Karpas-422 (cell line): ENCODE measurements at regions not wholly inside any gene's neighbourhood (a gene's known extent, or its start where the extent isn't known, plus 50 kb on each side); places are given as distances from the start of the nearest gene placed in this dataset.

Experiments
- DNase-seq: peaks from one replicate; pipeline ENCODE4 v3.0.0-alpha.2; 2015
- H2AFZ ChIP-seq: fragments of 200-600 bp; sonication (generic); 2 replicates; pipeline ENCODE4 v1.6.1; 2014; ENCODE audit warnings: antibody characterized with exemption, low read length, mixed read lengths
- H3K27ac ChIP-seq: fragments of 200-600 bp; sonication (generic); 2 replicates; pipeline ENCODE4 v1.5.1; 2014; ENCODE audit warnings: mild to moderate bottlenecking, low read length, moderate library complexity
- H3K27me3 ChIP-seq: fragments of 200-600 bp; sonication (generic); 2 replicates; pipeline ENCODE4 v1.6.1; 2014; ENCODE audit warnings: low read length, mixed read lengths
- H3K36me3 ChIP-seq: fragments of 200-600 bp; sonication (generic); 2 replicates; pipeline ENCODE4 v1.6.1; 2014; ENCODE audit warnings: low read length, mixed read lengths; ENCODE audit not compliant: insufficient read depth
- H3K4me1 ChIP-seq: fragments of 200-600 bp; sonication (generic); 2 replicates; pipeline ENCODE4 v1.6.1; 2014; ENCODE audit warnings: mild to moderate bottlenecking, low read length, mixed read lengths
- H3K4me2 ChIP-seq: fragments of 200-600 bp; sonication (generic); 2 replicates; pipeline ENCODE4 v1.6.1; 2014; ENCODE audit warnings: low read length, low read depth, mild to moderate bottlenecking; ENCODE audit not compliant: poor library complexity, severe bottlenecking
- H3K4me3 ChIP-seq: fragments of 200-600 bp; sonication (generic); 2 replicates; pipeline ENCODE4 v1.5.1; 2014; ENCODE audit warnings: mild to moderate bottlenecking, antibody characterized with exemption, low read length, mixed read lengths
- H3K79me2 ChIP-seq: fragments of 200-600 bp; sonication (generic); 2 replicates; pipeline ENCODE4 v1.6.1; 2014; ENCODE audit warnings: mild to moderate bottlenecking, low read length, mixed read lengths
- H3K9ac ChIP-seq: fragments of 200-600 bp; sonication (generic); 2 replicates; pipeline ENCODE4 v1.6.0; 2014; ENCODE audit warnings: low read length
- H3K9me2 ChIP-seq: fragments of 200-600 bp; sonication (generic), shearing (Covaris generic); replicated peaks from 2 replicates; pipeline ENCODE4 v1.6.0; 2014; ENCODE audit warnings: mild to moderate bottlenecking, low read length, moderate library complexity; ENCODE audit not compliant: insufficient read depth
- H3K9me3 ChIP-seq: fragments of 300-700, 200-600 bp; sonication (generic); 2 replicates; pipeline ENCODE4 v1.6.1; 2014; ENCODE audit warnings: low read length, mixed read lengths
- H4K20me1 ChIP-seq: fragments of 200-600 bp; sonication (generic); 2 replicates; pipeline ENCODE4 v1.6.1; 2014; ENCODE audit warnings: mild to moderate bottlenecking, antibody characterized with exemption, low read length, low read depth; ENCODE audit not compliant: insufficient read depth

DNA sequence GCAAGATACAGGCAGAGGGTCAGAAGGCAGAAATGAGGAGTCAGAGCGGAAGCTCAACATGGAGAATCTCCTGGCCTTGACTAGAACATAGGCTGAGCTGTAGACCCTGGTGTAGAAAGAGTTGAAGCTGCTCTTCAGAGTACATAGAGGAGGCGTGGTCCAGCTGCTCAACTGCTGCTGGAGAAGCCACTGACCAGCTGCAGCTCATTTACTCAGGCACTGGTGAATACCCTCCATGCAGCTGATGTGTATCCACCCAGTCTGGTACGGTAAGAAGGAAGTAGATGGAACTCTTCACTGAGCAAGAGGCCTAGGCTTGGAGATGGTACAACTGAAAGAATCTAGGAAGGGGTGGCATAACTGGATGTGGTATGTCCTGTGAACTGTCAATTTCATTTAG, 148.8 kb upstream of the DHRS4 start:
- H3K9ac ChIP-seq = no peak overlapping the region
- no peak overlapping the region for H3K4me2 ChIP-seq
- H3K27me3 ChIP-seq = no peaks in the 10 kb centered on the region
- H2AFZ ChIP-seq = no peak overlapping the region
- H3K9me3 ChIP-seq = no peaks in the 10 kb centered on the region
- H3K79me2 ChIP-seq = no peaks in the 10 kb centered on the region
- H3K9me2 ChIP-seq = no peaks in the 10 kb centered on the region
- H3K4me1 ChIP-seq = no peaks in the 10 kb centered on the region
- no peak for DNase-seq
- H3K4me3 ChIP-seq = no peak overlapping the region
- no peaks in the 10 kb centered on the region for H4K20me1 ChIP-seq
- no peak overlapping the region for H3K27ac ChIP-seq
- H3K36me3 ChIP-seq = no peaks in the 10 kb centered on the region

GRCh38 chr14:23805761-23806160, 147.8 kb upstream of the DHRS4 start:
- Histone ChIP-seq H3K4me2 (no peak overlapping the region), H3K9me2 (no peaks in the 10 kb centered on the region), H3K27me3 (no peaks in the 10 kb centered on the region), H3K9ac (no peak overlapping the region), H3K27ac (no peak overlapping the region), H3K36me3 (no peaks in the 10 kb centered on the region), H4K20me1 (no peaks in the 10 kb centered on the region), H3K79me2 (no peaks in the 10 kb centered on the region), H3K9me3 (no peaks in the 10 kb centered on the region), H2AFZ (no peak overlapping the region), H3K4me3 (no peak overlapping the region), H3K4me1 (no peaks in the 10 kb centered on the region)
- no peak for DNase-seq

GRCh38 chr14:23814527-23815256, 138.9 kb upstream of the DHRS4 start:
- no peak overlapping the region for H3K9ac ChIP-seq
- H3K4me2 ChIP-seq = no peak overlapping the region
- no peak overlapping the region for H3K4me3 ChIP-seq
- H3K4me1 ChIP-seq = no peaks in the 10 kb centered on the region
- no peak for DNase-seq
- no peaks in the 10 kb centered on the region for H3K79me2 ChIP-seq
- H4K20me1 ChIP-seq = no peaks in the 10 kb centered on the region
- no peaks in the 10 kb centered on the region for H3K36me3 ChIP-seq
- H3K27me3 ChIP-seq = 0 out of 2 replicates have a peak, but pooled peaks cover 3% of the 10 kb centered on the region
- no peak overlapping the region for H3K27ac ChIP-seq
- H2AFZ ChIP-seq = no peak overlapping the region
- H3K9me3 ChIP-seq = no peaks in the 10 kb centered on the region
- H3K9me2 ChIP-seq = no peaks in the 10 kb centered on the region

DNA sequence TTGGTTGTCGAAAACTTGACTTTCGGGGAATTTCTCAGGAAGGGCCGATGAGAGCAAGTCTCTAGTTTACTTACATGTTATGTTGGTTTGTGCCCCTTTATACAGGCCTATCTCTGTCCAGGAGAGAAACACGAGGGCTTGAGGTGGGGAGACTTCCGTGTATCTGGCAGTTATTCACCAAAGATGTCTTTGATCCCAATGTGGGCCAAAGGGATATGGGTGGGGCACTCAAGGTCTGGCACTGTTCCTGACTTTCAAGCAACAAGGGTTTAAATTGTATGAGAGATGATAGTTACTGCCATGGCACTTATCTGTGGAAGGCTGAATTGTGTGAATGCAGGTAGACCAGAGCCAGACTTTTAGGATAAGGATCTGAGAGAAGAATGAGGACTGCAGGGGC, 137.2 kb upstream of the DHRS4 start:
- no peaks in the 10 kb centered on the region for H3K9me3 ChIP-seq
- no peak overlapping the region for H3K4me3 ChIP-seq
- H3K4me1 ChIP-seq = no peaks in the 10 kb centered on the region
- no peaks in the 10 kb centered on the region for H3K36me3 ChIP-seq
- H3K79me2 ChIP-seq = no peaks in the 10 kb centered on the region
- H3K9me2 ChIP-seq = no peaks in the 10 kb centered on the region
- H3K9ac ChIP-seq = no peak overlapping the region
- DNase-seq = no peak
- 0 out of 2 replicates have a peak, but pooled peaks cover 1% of the 10 kb centered on the region for H3K27me3 ChIP-seq
- no peaks in the 10 kb centered on the region for H4K20me1 ChIP-seq
- H3K27ac ChIP-seq = no peak overlapping the region
- H2AFZ ChIP-seq = no peak overlapping the region
- no peak overlapping the region for H3K4me2 ChIP-seq

DNA sequence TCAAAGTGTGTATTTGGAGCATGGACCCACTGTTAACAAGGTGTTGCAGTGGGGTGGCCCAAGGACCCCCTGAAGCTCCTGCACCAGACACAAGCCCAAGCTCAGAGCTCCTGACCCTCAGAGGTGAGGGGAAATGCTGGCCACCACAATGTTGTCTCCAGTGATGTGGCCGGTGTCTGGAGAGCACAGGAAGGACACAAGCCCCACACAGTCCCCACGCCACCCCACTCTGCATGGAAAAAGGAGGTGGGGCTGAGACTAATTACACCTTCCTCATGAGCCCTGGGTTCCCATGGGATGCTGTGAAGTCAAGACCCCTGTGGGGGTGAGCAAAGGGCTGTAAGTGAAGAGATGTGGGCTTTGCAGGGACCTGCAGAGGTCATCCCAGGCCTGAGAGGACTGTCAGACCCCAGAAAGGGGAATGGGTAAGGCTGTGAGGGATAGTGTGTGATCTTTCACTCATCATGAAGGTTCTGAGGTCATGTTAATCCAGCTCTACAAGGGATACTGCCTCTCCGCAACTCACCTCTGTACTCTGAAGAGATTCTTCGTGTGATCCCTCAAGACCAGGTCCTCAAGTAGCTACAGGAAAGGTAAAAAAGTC, 136.3 kb upstream of the DHRS4 start:
- Histone ChIP-seq H3K9me3 (no peaks in the 10 kb centered on the region), H4K20me1 (no peaks in the 10 kb centered on the region), H3K4me3 (no peak overlapping the region), H3K9me2 (no peaks in the 10 kb centered on the region), H3K36me3 (no peaks in the 10 kb centered on the region), H3K27ac (no peak overlapping the region), H3K4me2 (no peak overlapping the region), H3K4me1 (no peaks in the 10 kb centered on the region), H2AFZ (no peak overlapping the region), H3K9ac (no peak overlapping the region), H3K27me3 (no peaks in the 10 kb centered on the region), H3K79me2 (no peaks in the 10 kb centered on the region)
- DNase-seq = no peak

GRCh38 chr14:23827100-23827892, 126.3 kb upstream of the DHRS4 start:
- DNase-seq = no peak
- no peaks in the 10 kb centered on the region for H3K9me2 ChIP-seq
- H3K27me3 ChIP-seq = no peaks in the 10 kb centered on the region
- H3K36me3 ChIP-seq = no peaks in the 10 kb centered on the region
- H3K4me1 ChIP-seq = no peaks in the 10 kb centered on the region
- H2AFZ ChIP-seq = no peak overlapping the region
- no peak overlapping the region for H3K4me2 ChIP-seq
- no peaks in the 10 kb centered on the region for H3K9me3 ChIP-seq
- no peak overlapping the region for H3K27ac ChIP-seq
- no peak overlapping the region for H3K4me3 ChIP-seq
- H3K79me2 ChIP-seq = no peaks in the 10 kb centered on the region
- no peaks in the 10 kb centered on the region for H4K20me1 ChIP-seq
- H3K9ac ChIP-seq = no peak overlapping the region

DNA sequence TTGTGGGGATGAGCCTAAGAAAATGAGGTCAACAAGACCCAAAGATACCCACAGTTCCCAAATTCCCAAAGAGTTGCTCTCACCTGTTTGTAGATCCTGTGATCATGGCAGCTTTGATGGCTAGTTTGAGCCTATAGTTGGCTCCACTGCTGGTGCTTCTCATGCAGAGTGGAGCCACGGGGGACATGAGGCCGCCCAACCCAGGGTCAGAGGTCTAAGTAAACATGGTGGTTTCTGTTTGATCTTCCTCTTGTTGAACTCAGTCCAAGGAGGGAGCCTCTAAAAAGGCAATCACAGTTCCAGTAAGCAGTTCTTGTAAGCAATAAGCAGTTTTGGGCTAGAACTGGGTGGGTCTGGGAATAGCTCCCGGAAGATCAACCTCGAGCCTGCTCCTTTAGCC, 125.6 kb upstream of the DHRS4 start:
- no peaks in the 10 kb centered on the region for H3K9me2 ChIP-seq
- DNase-seq = no peak
- H3K79me2 ChIP-seq = no peaks in the 10 kb centered on the region
- no peaks in the 10 kb centered on the region for H3K36me3 ChIP-seq
- H3K4me3 ChIP-seq = no peak overlapping the region
- H3K9me3 ChIP-seq = no peaks in the 10 kb centered on the region
- no peak overlapping the region for H3K4me2 ChIP-seq
- no peaks in the 10 kb centered on the region for H3K27me3 ChIP-seq
- H2AFZ ChIP-seq = no peak overlapping the region
- H3K27ac ChIP-seq = no peak overlapping the region
- H4K20me1 ChIP-seq = no peaks in the 10 kb centered on the region
- no peaks in the 10 kb centered on the region for H3K4me1 ChIP-seq
- no peak overlapping the region for H3K9ac ChIP-seq

DNA sequence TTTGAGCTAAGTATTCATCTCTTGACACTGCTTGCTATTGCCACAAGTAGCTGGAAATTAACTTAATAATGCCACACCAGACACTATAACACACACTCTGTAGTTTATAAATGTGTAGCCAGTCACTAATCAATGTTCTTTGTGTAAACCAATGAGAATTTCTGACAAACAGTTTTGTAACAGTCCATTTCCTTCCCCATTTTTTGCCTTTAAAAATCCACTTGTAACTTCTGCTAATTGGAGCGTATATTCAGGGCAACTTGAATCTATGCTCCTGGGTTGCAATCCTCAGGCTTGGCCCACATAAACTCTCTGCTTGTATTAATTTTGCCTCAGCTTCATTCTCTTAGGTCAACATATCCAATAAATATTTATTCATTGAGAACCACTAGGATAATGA, 125.0 kb upstream of the DHRS4 start:
- Histone ChIP-seq H3K4me1 (no peaks in the 10 kb centered on the region), H3K4me2 (no peak overlapping the region), H3K36me3 (no peaks in the 10 kb centered on the region), H3K9ac (no peak overlapping the region), H3K9me3 (no peaks in the 10 kb centered on the region), H2AFZ (no peak overlapping the region), H3K9me2 (no peaks in the 10 kb centered on the region), H4K20me1 (no peaks in the 10 kb centered on the region), H3K27ac (no peak overlapping the region), H3K79me2 (no peaks in the 10 kb centered on the region), H3K27me3 (no peaks in the 10 kb centered on the region), H3K4me3 (no peak overlapping the region)
- no peak for DNase-seq
